ENCODE measurements at regions not wholly inside any gene's neighbourhood (a gene's known extent, or its start where the extent isn't known, plus 50 kb on each side); places are given as distances from the start of the nearest gene placed in this dataset.

- Histone ChIP-seq H3K9me3 (ENCODE audit: low read depth, low read length) (no peaks in the 10 kb centered on the region), H3K9ac (ENCODE audit: insufficient read length) (no peak overlapping the region), H3K36me3 (ENCODE audit: insufficient read depth, low read length) (no peaks in the 10 kb centered on the region), H3K27ac (no peak overlapping the region), H3K4me3 (no peak overlapping the region)
- TF ChIP-seq POLR2AphosphoS5 (IDR thresholded peaks at IDR 0.05; ENCODE audit: borderline replicate concordance, low read depth, low read length) (no peak), FOXP2 (optimal IDR thresholded peaks at IDR 0.05; ENCODE audit: control extremely low read depth, extremely low read length, insufficient read depth) (no peak), EZH2 (IDR thresholded peaks at IDR 0.05) (no peak)
- no peak for DNase-seq (ENCODE audit: low read depth, low spot score)
Measured at GRCh38 chr17:72516772-72517399, 396.1 kb downstream of the SOX9 start.

GRCh38 chr17:72517413-72518158, 396.8 kb downstream of the SOX9 start:
- TF ChIP-seq EZH2 (IDR thresholded peaks at IDR 0.05), result no peak
- no peak for TF ChIP-seq FOXP2 (optimal IDR thresholded peaks at IDR 0.05; ENCODE audit: control extremely low read depth, extremely low read length, insufficient read depth)
- no peak for TF ChIP-seq POLR2AphosphoS5 (IDR thresholded peaks at IDR 0.05; ENCODE audit: borderline replicate concordance, low read depth, low read length)

GRCh38 chr17:72518159-72518732, 397.4 kb downstream of the SOX9 start:
- no peaks in the 10 kb centered on the region for H3K36me3 ChIP-seq (ENCODE audit: insufficient read depth, low read length)
- H3K9ac ChIP-seq (ENCODE audit: insufficient read length), result no peak overlapping the region
- no peak for TF ChIP-seq POLR2AphosphoS5 (IDR thresholded peaks at IDR 0.05; ENCODE audit: borderline replicate concordance, low read depth, low read length)
- TF ChIP-seq FOXP2 (optimal IDR thresholded peaks at IDR 0.05; ENCODE audit: control extremely low read depth, extremely low read length, insufficient read depth), result no peak
- no peak for TF ChIP-seq EZH2 (IDR thresholded peaks at IDR 0.05)
- no peak overlapping the region for H3K27ac ChIP-seq
- no peak for DNase-seq (ENCODE audit: low read depth, low spot score)
- no peak overlapping the region for H3K4me3 ChIP-seq
- H3K9me3 ChIP-seq (ENCODE audit: low read depth, low read length), result no peaks in the 10 kb centered on the region

More at GRCh38 chr17:72517413-72518158, 396.8 kb downstream of the SOX9 start:
- Histone ChIP-seq H3K36me3 (ENCODE audit: insufficient read depth, low read length) (no peaks in the 10 kb centered on the region), H3K9ac (ENCODE audit: insufficient read length) (no peak overlapping the region), H3K4me3 (no peak overlapping the region), H3K27ac (no peak overlapping the region), H3K9me3 (ENCODE audit: low read depth, low read length) (no peaks in the 10 kb centered on the region)
- no peak for DNase-seq (ENCODE audit: low read depth, low spot score)

GRCh38 chr17:72518753-72519597, 398.2 kb downstream of the SOX9 start:
- H3K9me3 ChIP-seq (ENCODE audit: low read depth, low read length), result no peaks in the 10 kb centered on the region
- no peak overlapping the region for H3K9ac ChIP-seq (ENCODE audit: insufficient read length)
- H3K4me3 ChIP-seq, result no peak overlapping the region
- TF ChIP-seq FOXP2 (optimal IDR thresholded peaks at IDR 0.05; ENCODE audit: control extremely low read depth, extremely low read length, insufficient read depth) (no peak), EZH2 (IDR thresholded peaks at IDR 0.05) (no peak), POLR2AphosphoS5 (IDR thresholded peaks at IDR 0.05; ENCODE audit: borderline replicate concordance, low read depth, low read length) (no peak)
- no peaks in the 10 kb centered on the region for H3K36me3 ChIP-seq (ENCODE audit: insufficient read depth, low read length)
- H3K27ac ChIP-seq, result no peak overlapping the region
- DNase-seq (ENCODE audit: low read depth, low spot score), result no peak

GRCh38 chr17:72519598-72519936, 398.7 kb downstream of the SOX9 start:
- no peak overlapping the region for H3K4me3 ChIP-seq
- H3K9ac ChIP-seq (ENCODE audit: insufficient read length), result no peak overlapping the region
- no peaks in the 10 kb centered on the region for H3K36me3 ChIP-seq (ENCODE audit: insufficient read depth, low read length)
- no peak overlapping the region for H3K27ac ChIP-seq
- H3K9me3 ChIP-seq (ENCODE audit: low read depth, low read length), result no peaks in the 10 kb centered on the region
- no peak for DNase-seq (ENCODE audit: low read depth, low spot score)
- TF ChIP-seq POLR2AphosphoS5 (IDR thresholded peaks at IDR 0.05; ENCODE audit: borderline replicate concordance, low read depth, low read length) (no peak), FOXP2 (optimal IDR thresholded peaks at IDR 0.05; ENCODE audit: control extremely low read depth, extremely low read length, insufficient read depth) (no peak), EZH2 (IDR thresholded peaks at IDR 0.05) (no peak)

GRCh38 chr17:72520665-72521303, 400.0 kb downstream of the SOX9 start:
- TF ChIP-seq EZH2 (IDR thresholded peaks at IDR 0.05), result no peak
- Histone ChIP-seq H3K9me3 (ENCODE audit: low read depth, low read length) (no peaks in the 10 kb centered on the region), H3K36me3 (ENCODE audit: insufficient read depth, low read length) (no peaks in the 10 kb centered on the region), H3K4me3 (no peak overlapping the region), H3K27ac (no peak overlapping the region), H3K9ac (ENCODE audit: insufficient read length) (no peak overlapping the region)
- no peak for DNase-seq (ENCODE audit: low read depth, low spot score)

GRCh38 chr17:72523491-72523890, 402.7 kb downstream of the SOX9 start:
- Histone ChIP-seq H3K27ac (no peak overlapping the region), H3K9ac (ENCODE audit: insufficient read length) (no peak overlapping the region), H3K4me3 (no peak overlapping the region), H3K36me3 (ENCODE audit: insufficient read depth, low read length) (no peaks in the 10 kb centered on the region), H3K9me3 (ENCODE audit: low read depth, low read length) (no peaks in the 10 kb centered on the region)
- no peak for DNase-seq (ENCODE audit: low read depth, low spot score)
- TF ChIP-seq EZH2 (IDR thresholded peaks at IDR 0.05), result no peak
- TF ChIP-seq POLR2AphosphoS5 (IDR thresholded peaks at IDR 0.05; ENCODE audit: borderline replicate concordance, low read depth, low read length), result no peak
- no peak for TF ChIP-seq FOXP2 (optimal IDR thresholded peaks at IDR 0.05; ENCODE audit: control extremely low read depth, extremely low read length, insufficient read depth)

Measured in SK-N-MC (cell line).